ENCODE measurements at regions not wholly inside any gene's neighbourhood (a gene's known extent, or its start where the extent isn't known, plus 50 kb on each side); places are given as distances from the start of the nearest gene placed in this dataset.
"Not testable (repeated sequence)": the region's sequence is repeated elsewhere in the genome, so short reads cannot be mapped to it uniquely, and the experiment has no call there.

DNA sequence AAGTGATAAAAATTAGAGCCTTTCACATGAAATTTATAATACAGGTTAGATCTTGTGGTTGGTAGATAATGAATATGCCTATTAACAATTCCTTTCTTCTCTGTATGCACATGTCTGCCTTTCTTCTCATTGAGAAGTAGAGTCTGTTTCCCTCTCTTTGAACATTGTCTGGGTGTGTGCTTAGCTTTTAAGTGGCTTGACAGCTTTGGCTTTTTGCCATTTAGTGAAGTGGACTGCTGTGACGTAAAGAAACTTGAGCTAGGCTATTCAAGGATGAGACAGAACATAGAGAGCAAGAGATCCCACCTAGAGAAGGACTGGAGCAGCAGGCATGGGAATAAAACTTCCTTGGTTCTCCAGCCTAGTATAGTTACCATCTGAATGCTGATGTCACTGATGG lies 996.7 kb upstream of the CELF2 start:
- no peak for DNase-seq

DNA sequence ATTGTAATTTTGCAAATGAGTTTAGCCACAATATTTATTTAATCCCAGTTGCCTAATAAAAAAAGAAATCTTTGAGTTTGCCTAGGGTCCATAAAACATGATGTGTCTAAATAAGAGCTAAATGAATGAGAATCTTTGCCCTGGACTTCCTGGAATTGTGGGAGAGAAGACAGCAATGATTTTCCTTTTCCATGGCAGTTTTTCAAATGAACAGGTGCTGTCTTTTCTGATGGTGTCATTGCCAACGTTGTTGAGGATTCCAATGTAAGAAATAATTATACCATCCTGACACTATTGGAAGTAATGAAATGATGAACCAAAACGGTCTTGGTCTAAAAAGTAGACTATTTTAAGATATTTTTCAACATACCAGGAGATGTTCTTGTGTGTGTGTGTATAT lies 984.7 kb upstream of the CELF2 start:
- no peak for DNase-seq

DNA sequence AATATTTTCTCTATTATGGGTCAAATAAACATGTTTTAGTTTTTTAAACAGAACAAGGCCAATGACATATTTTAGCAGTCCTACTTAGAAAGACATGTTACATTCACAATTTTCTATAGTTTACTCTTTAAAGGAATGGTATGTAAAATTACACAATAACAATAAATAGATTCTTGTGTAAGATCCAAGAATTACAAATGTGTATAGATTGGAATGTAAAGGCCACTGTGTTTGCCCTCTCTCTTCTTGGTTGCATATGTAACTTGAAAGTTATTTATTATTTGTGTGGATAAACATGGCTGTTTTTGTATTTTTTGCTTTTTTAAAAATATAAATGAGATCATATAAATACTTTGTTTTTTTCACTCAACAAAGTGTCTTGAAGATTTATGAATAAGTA lies 979.3 kb upstream of the CELF2 start:
- DNase-seq = no peak

DNA sequence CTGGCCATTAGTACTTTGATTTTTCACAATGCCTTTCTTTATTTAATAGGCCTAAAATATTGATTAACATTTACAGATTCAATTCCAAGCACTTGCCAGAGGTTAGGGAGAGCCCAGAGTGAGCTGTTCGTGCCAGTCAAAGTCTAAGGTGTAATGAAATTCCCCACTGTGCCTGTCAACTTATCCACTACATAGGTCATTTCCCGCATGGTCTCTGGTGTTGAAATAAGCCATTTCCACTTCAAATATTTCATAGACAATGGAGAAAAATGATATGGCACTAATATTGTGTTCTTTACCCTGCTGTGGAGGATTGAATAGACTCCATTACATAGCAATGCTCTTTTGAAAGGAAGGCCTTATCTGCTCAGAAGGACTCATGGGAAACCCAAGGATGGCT lies 978.1 kb upstream of the CELF2 start:
- no peak for DNase-seq

DNA sequence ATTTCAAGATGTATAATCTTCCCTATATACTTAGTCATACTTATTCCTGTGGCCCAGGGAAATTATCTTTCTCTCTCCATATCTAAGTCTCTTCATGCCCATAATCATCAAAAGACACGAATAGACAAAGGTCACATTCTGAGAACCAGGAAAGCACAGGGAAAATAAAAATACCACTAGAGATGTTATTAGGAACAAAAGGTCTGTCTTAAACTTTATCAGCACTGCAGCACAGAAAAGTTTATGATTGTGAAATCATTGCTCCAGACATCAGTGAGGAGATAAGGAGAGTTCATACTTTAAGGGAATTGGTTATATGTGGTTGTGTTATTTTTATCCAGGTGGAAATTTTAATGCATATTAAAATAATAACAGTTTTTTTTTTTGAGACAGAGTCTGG lies 974.6 kb upstream of the CELF2 start:
- no peak for DNase-seq

DNA sequence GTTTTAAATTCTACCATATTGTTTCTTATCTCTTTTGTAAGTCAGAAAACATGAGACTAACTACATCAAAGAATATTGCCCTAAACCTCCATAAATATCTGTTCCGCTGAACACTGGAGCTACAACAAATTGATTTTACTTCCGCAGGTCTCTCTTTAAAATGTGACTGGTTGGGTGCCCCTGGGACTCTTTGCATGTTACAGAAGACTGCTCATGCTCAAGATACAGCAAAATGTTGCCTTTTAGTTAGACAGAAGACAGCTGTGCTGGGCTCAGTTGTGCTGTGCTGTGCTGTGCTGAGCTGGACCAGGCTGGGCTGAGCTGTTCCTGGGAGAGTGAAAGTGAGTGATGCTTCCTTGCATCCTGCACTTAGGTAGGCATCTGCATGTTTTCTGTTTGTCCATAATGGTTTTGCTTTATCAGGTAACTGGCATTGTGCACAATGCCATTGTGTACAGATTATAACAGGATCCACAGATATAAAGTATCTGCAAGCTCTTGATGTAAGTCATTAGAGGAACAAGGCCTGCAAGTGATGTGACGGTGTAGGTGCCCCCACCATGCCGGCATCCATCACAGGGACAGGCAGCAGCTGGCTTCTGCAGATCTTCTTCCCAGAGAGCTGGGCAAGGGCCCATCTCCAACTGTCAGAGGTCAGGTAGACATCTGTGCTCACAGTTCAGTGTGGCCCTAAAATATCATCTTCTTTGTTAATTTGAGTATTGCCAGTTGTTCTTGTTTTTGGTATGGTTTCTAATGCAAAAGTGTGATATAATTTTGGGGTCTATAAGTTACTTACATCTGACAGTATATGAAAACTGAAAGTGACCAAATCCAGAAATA lies 972.5 kb upstream of the CELF2 start:
- no peak for DNase-seq

DNA sequence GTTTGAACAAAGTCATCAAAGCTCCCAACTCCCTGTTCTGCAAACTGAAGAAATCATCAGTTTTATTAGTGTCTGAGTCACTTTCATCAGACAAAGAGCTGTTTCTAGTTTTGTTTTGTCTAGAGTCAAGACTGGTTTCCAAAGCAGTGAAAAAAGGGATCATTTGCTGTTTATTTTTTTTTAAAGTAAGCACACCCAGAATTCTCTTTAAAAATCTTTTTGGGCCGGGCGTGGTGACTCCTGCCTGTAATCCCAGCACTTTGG lies 972.0 kb upstream of the CELF2 start:
- DNase-seq = no peak

DNA sequence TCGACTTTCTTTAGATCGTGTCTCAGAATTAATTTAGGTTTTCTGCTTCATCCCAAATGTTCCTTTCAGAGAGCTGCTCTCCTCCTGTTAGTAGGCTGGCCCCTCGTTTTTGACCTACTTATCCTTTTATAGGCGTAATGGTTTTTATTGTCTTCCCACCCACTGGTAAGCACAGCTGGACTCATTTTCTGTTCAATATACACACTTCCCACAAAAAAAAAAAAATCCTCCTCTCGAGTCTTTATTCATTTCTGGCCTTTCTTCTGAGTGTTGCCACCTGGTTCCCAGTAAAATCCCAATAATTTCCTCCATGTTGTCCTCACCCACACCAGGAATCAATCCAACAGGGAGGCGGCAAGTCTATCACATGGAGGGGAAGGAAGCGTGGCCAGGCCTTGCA lies 970.2 kb upstream of the CELF2 start:
- no peak for DNase-seq

DNA sequence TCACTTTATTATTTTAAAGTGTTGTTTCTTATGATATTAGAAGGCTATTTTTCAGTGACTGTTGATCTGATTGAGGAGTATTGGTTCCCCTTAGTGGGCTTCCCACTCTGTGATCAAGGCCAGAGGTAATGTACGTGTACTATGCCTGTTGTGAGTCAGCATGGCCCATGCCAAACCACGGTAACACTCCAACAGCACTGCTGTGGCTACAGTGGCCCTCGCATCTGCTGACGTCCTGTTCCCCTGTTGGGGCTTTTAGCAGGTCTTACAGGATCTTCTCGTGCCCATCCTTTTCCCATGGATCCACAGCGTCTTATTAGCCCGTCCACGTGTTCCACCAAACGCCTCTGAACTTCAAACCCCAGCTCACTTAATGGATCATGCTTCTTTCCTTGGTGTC lies 964.6 kb upstream of the CELF2 start:
- DNase-seq = no peak

DNA sequence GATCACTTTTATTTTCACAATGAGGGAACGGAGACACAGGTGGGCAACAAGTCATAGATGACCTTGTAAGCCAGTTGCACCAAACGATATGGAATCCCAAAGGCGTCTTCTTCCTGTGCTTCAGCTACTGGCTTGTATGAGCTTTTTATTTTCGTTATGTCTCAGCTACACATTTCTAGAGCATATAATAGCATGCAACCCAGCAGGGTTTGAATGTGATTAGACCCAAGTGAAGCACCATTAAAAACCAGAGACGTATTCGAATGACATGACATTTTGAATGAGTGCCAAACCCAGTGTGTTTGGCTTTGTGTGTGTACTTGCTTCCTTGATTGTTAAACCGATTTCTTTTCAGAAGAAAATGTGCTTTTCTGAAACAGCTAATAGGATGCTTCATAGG lies 963.2 kb upstream of the CELF2 start:
- no peak for DNase-seq

DNA sequence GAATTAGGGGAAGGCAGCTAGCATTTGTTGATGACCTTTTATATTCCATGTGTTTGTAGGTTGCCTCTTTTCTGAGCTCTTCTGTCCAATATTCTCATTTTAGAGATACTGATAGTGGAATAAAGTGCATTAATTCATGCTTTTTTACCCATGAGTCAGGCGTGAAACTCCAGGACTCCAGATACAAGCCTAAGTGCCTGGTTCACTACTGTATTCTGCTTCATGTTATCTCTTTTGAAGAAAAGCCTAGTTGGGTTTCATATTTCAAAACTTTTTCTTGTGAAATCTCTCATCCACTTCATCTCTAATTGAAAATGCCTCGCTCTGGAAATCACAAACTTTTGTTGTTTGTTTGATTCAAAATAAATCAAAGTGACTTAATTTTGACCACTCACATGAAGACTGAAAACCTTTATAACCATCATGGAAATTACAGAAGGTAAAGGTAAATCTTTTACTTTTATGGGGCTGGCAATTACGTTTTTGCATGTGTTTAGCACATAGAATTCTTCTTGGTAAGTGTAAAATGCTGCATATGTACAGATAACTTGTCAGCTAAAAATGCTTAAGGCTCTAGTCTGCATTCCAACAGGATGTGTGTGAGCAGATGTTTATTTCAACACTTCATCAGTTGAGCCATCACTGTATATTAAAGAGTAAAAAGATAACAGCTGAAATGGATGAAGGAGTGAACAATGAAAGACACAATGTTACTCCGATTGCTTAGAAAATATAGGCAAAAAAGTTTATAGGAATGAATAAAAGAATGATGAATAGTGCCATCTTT lies 961.8 kb upstream of the CELF2 start:
- DNase-seq = no peak

DNA sequence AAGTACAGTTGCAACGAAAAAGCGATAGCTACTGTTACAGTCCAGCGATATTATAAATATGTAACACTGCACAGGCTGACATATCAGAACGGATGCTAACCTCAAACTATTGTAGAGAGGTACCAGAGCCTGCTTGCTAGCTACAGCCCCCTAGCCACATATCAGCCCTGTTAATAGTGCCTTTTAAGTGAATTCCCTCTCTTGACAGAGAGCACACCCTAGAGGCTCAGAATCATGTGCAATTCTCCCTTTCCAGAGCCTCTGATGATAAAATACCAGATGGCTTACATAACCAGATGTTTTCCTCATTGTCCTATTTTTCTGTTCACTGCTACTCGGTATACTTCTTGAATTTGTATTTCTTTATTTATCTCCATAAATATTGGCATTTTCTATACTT lies 960.7 kb upstream of the CELF2 start:
- no peak for DNase-seq

DNA sequence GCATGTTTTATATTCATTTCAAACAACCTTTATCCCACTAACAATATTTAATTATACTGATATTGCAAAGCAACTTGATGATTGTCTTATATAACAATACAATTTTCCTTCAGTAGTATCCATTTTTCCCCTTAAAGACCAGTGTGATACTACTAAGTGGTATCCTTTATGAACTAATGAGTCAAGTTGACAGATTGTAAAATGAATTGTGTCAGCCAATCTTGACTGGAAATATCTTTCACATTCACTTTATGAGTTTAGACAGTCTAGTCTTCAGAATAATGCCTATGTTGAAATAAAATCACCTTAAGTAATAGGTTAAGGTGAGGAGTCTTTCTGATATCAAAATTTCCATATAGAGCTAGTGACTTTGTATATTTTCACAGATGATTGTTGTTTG lies 950.0 kb upstream of the CELF2 start:
- DNase-seq = no peak

DNA sequence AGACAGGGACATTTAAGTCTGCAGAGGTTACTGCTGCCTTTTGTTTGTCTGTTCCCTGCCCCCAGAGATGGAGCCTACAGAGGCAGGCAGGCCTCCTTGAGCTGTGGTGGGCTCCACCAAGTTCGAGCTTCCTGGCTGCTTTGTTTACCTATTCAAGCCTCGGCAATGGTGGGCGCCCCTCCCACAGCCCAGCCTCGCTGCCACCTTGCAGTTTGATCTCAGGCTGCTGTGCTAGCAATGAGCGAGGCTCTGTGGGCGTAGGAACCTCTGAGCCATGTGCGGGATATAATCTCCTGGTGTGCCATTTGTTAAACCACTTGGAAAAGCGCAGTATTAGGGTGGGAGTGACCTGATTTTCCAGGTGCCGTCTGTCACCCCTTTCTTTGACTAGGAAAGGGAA lies 942.8 kb upstream of the CELF2 start:
- not testable (repeated sequence) for DNase-seq

DNA sequence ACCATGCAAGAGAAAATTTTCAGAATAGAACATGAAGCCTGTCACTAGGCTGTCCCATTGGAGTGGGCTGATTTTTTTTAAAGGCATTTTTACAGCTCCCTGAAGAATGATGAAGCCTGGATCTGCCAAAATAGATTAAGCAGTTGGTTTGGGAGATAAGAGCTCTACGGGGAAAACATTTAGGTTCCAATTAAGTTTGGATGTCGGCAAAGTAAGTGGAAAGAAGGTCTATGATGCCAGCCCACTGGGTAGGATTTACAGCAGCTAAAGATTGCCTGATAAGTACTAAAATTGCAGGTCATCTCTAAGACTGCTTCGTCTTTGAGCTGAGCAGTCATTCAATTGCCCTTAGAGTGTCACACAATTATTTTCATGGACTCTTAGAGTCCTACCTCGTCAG lies 939.2 kb upstream of the CELF2 start:
- DNase-seq = no peak

DNA sequence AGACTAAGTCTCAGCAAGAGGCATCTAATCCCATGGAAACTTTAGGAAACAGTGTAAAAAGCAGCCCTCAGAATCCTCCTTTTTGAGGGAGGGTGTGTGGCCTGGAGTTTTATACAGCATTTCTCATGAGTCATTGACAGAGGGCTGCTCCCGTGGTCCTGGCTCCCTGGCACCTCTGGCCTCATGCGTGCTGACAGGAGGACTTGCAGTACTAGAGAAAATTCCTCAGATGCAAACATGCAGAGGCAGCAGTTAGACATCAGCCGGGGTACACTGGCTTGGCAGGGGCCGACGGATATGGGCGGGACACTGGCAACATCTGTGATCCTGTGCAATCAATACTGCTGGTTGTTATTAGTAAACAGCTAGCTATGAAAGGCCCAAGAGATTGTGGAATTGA lies 925.1 kb upstream of the CELF2 start:
- no peak for DNase-seq

DNA sequence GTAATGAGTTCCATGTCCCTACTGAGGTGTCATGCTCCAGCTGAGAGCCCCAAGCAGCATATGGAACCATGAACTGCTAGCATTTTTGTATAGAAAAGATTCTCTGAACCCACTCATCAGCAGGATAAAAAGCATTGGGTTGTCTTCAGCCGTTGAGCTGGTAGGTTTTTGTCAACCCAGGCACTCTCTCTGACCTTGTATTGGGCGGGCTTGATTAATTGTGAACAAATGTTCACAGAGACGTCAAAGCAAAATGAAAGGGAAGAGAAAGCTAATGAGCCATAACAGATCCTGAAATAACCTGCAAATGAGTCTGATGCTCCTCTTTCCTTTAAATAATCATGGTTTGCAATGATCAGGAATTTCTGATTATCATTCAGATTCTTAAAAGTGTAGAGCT lies 924.7 kb upstream of the CELF2 start:
- DNase-seq = no peak

DNA sequence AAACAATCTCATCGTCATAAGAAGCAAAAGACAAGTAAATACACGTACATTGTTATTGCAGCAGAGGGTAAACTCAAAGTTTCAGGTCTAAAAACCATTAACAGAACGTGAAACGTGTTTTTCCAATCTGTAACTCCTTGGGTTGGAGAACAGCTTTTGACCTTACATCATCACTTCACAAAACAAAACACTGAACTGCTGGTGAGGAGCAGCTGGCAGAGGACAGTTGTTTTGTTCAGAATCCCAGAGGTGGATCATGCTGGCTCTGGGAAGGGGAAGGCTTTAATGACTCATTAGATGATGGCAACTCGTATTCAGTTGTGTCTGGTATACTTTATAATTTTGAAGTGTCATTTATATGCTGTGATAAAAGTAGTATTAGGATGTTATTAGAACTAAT lies 923.0 kb upstream of the CELF2 start:
- DNase-seq = no peak

DNA sequence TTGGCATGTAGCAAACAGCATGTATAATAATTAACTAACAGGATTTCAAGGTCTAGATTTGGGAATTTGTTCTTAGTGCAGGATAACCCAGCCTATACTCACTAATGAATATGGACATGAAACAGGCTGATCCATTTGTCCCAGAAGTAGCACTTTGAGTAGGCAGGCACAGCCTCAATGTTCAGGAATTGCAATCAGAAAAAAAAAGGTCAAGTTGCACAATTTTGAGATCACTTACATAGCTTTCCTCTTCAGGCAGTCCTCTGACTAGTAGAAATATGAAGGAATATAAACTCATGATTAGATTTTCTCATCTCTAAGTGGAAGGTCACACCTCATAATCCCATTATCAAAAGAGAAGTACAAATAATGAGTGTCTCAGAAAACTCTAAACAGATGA lies 921.4 kb upstream of the CELF2 start:
- no peak for DNase-seq

DNA sequence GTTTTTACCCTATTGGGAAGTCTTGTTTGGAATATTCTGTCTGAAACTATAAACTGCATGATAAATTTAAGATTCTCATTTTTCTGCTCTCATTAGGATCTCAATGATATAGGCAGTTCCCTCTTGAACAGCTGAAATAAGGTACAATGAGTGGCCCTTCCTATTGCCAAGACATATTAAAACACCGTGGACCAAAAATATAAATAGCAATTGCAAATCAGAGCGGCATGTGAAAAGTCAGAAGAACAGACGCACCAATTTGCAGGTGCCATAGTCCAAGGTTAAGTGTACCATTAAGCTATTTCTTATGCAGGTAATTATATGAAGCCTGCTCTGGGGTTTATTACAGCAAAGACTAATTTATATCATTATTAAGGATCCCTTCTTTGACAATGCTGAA lies 920.8 kb upstream of the CELF2 start:
- DNase-seq = no peak

DNA sequence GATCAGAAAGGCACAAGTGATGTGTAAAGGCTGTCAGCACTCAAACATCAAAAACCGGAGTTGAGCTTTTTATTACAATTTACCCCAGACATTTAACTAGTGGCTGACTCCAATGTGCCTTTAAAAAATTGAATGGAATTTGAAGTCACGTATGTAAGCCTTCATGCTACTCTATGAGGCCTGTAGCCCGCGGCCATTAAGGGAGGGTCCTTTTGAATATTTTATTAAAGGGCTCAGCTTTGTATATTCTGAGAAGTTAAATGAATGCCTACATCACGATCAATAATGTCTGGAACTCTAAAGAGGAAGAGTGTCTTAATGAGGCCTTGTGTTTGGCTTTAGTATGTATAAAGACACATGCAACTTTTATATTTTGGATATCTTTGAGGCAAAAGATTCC lies 916.6 kb upstream of the CELF2 start:
- no peak for DNase-seq

DNA sequence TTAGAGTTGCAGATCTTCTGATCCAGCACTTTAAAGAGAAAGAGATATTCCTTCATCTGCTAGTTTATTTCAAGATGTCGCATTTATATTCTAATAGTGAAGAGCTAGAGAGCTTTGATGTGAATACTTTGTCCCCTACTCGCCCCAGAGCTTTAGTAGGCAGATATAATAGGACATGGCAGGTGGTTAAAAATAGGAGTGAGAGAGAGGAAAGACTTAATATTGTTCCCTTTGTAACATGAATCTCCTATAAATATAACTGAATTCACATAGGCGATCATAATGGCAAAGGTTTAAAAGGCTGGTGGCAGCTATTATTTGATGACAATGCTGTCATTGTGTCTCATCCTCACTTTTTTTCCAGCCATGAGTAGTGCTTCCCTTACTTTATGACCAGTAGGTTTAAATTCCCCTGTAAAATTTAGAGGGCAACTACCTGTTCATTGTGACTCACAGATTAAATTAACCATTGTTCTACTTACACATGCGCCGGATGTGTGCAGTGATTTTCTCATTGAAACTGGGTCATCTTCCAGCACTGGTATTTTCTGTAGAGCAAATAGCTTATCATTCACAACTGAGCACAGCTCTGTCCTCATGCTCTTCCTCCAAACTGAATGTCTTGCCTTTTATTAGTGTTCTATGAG lies 906.7 kb upstream of the CELF2 start:
- DNase-seq = no peak

DNA sequence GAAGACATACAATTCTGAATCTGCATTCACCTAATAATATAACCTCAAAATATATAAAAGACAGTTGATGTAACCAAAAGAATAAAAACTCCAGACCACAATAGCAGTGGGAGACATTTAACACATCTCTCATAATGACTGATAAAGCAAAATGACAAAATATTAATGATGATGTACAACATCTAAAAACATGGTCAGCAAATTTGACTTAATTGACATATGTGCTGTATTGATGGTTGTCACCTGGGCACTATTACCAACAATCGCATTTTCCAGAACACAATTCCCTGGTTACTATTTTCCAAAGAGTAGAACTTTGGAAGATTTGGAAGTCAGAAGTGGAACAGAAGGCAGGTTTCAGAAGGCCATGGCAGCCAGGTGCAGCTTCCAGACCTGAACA lies 899.5 kb upstream of the CELF2 start:
- DNase-seq = no peak

DNA sequence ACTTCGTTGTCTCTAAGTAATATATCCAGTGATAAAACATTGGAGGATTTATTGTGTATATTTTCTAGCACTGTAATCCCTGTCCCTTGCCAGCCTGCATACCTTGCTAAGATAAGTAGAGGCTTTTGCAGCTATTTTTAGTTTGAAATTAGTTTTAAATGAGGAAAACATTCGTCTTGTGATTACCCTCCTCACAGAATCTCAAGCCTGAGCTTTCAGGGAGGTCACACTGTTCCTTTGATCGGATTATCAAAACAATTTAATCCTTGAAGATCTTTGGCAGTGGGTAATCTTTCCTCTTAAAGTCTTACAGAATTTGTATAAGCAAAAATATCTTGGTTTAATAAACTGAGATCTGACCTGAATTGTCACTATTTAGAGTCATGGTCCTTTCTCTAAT lies 897.0 kb upstream of the CELF2 start:
- no peak for DNase-seq
